ENCODE measurements at regions not wholly inside any gene's neighbourhood (a gene's known extent, or its start where the extent isn't known, plus 50 kb on each side); places are given as distances from the start of the nearest gene placed in this dataset.

DNA sequence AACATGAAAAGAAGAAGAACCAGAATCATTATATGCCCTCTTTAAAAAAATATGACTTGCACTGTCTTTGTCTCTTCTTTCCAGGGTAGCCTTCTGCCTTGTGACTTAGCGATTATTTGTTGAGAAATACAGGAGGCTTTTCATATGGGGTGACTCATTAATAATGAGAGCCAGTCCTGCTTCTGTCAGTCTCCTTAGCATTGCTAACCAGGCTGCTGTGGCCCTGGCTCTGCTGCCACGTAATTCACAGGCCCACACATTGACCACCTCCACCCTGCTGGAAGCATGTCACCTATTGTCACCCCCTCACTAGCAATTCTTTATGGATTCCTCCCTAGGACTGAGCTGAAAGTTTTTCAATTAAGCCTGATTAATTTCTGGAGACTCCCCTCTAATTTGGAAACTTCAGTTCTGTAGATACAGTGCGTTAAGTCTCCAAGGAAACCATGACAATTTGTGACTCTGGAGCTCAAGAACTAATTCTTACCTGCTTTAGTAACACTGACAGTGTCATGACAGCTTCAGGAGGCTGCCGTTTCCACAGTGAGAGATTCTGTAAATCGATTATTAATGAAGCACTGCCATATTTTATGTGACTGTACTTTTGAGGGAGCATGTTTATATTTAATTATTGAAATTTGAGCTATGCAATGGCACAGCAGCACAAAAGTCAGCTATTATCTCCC lies 267.9 kb upstream of the SP8 start:
- H3K27me3 ChIP-seq (ENCODE audit: control insufficient read depth, insufficient read depth, low read length): no peaks in the 10 kb centered on the region
- no peak overlapping the region for H3K27ac ChIP-seq (ENCODE audit: low read length)
- H3K36me3 ChIP-seq (ENCODE audit: control insufficient read depth, insufficient read depth, low read length): no peaks in the 10 kb centered on the region
- H3K4me3 ChIP-seq (ENCODE audit: low read length): no peak overlapping the region
- no peaks in the 10 kb centered on the region for H3K4me1 Mint-ChIP-seq
- no peaks in the 10 kb centered on the region for H3K36me3 Mint-ChIP-seq
- no peaks in the 10 kb centered on the region for H3K9me3 ChIP-seq (ENCODE audit: control insufficient read depth, insufficient read depth, low read length)
- H3K9me3 Mint-ChIP-seq: no peaks in the 10 kb centered on the region
- no peaks in the 10 kb centered on the region for H3K4me1 ChIP-seq (ENCODE audit: control insufficient read depth, insufficient read depth, low read length)
- no peak for DNase-seq
- WGBS (ENCODE audit: insufficient coverage): 68% methylated on average over 5 of the region's 5 CpGs
- H3K4me3 Mint-ChIP-seq: no peak overlapping the region
- intact Hi-C loops (cut with micrococcal nuclease): no loop called here
- no peak overlapping the region for H3K27ac Mint-ChIP-seq
- TF ChIP-seq, protein P1, sequence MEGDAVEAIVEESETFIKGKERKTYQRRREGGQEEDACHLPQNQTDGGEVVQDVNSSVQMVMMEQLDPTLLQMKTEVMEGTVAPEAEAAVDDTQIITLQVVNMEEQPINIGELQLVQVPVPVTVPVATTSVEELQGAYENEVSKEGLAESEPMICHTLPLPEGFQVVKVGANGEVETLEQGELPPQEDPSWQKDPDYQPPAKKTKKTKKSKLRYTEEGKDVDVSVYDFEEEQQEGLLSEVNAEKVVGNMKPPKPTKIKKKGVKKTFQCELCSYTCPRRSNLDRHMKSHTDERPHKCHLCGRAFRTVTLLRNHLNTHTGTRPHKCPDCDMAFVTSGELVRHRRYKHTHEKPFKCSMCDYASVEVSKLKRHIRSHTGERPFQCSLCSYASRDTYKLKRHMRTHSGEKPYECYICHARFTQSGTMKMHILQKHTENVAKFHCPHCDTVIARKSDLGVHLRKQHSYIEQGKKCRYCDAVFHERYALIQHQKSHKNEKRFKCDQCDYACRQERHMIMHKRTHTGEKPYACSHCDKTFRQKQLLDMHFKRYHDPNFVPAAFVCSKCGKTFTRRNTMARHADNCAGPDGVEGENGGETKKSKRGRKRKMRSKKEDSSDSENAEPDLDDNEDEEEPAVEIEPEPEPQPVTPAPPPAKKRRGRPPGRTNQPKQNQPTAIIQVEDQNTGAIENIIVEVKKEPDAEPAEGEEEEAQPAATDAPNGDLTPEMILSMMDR (IDR thresholded peaks at IDR 0.05): no peak
- no peaks in the 10 kb centered on the region for H3K27me3 Mint-ChIP-seq (ENCODE audit: low read depth in 2 of 2)
- ATAC-seq: no peak

DNA sequence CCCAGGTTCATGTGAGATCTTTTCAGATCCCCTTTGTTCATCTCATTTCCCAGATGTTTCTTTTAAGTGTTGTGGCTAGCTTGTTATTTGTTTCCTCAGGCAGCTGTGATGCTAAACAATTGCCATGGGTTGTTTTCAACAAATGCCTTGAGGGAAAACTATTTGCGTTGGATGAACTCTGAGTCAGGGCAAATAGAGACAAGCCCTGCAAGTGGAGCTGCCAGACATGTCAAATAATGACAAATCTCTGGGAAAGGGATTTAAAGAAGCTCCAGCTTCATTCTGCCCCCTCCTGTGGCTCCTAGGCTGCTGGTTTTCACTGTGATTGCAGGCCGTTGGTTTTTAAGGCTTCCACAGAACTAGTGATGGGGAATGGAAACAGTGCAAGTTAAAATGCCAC lies 272.4 kb upstream of the SP8 start:
- ATAC-seq (no peak), DNase-seq (no peak)
- H3K36me3 Mint-ChIP-seq: no peaks in the 10 kb centered on the region
- peaks cover 0 to 3% of the 10 kb centered on the region in 2 donors for H3K27me3 Mint-ChIP-seq (ENCODE audit: low read depth in 2 of 2)
- H3K9me3 Mint-ChIP-seq: peaks cover 0 to 3% of the 10 kb centered on the region in 2 donors
- Histone ChIP-seq H3K9me3 (ENCODE audit: control insufficient read depth, insufficient read depth, low read length) (no peaks in the 10 kb centered on the region), H3K4me1 (ENCODE audit: control insufficient read depth, insufficient read depth, low read length) (no peaks in the 10 kb centered on the region), H3K27ac (ENCODE audit: low read length) (no peak overlapping the region), H3K4me3 (ENCODE audit: low read length) (no peak overlapping the region), H3K27me3 (ENCODE audit: control insufficient read depth, insufficient read depth, low read length) (no peaks in the 10 kb centered on the region), H3K36me3 (ENCODE audit: control insufficient read depth, insufficient read depth, low read length) (no peaks in the 10 kb centered on the region)
- TF ChIP-seq, protein P1 (IDR thresholded peaks at IDR 0.05): no peak
- WGBS (ENCODE audit: insufficient coverage): 69% methylated on average over 2 of the region's 2 CpGs
- H3K4me3 Mint-ChIP-seq: no peak overlapping the region
- no peaks in the 10 kb centered on the region for H3K4me1 Mint-ChIP-seq
- intact Hi-C loops (cut with micrococcal nuclease): no loop called here
- no peak overlapping the region for H3K27ac Mint-ChIP-seq

DNA sequence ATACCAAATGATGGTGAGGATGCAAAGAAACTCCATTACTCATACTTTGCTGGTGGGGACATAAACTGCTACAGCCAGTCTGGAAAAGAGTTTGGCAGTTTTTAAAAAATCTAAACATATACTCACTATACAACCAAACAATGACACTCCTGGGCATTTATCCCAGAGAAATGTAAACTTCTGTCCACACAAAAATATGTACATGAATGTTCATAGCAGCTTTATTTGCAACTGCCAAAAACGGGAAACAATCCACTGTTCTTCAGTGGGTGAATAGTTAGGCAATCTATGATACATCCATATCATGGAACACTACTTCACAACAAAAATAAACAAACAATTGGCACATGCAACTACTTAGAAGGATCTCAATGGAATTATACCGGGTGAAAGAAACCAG lies 276.4 kb upstream of the SP8 start:
- TF ChIP-seq, protein P1 (IDR thresholded peaks at IDR 0.05): no peak
- ATAC-seq: no peak

More for the DNA sequence above, 276.4 kb upstream of the SP8 start:
- DNase-seq: no peak
- WGBS (ENCODE audit: insufficient coverage): no CpG with 5 or more reads among the region's 2 CpGs
- Mint-ChIP-seq H3K4me3 (no peak overlapping the region), H3K36me3 (no peaks in the 10 kb centered on the region), H3K4me1 (no peaks in the 10 kb centered on the region), H3K9me3 (peaks cover 0 to 3% of the 10 kb centered on the region in 2 donors), H3K27ac (no peak overlapping the region), H3K27me3 (ENCODE audit: low read depth in 2 of 2) (peaks cover 0 to 3% of the 10 kb centered on the region in 2 donors)
- no peaks in the 10 kb centered on the region for H3K27me3 ChIP-seq (ENCODE audit: control insufficient read depth, insufficient read depth, low read length)
- H3K9me3 ChIP-seq (ENCODE audit: control insufficient read depth, insufficient read depth, low read length): no peaks in the 10 kb centered on the region
- H3K4me3 ChIP-seq (ENCODE audit: low read length): no peak overlapping the region
- no peaks in the 10 kb centered on the region for H3K4me1 ChIP-seq (ENCODE audit: control insufficient read depth, insufficient read depth, low read length)
- no peaks in the 10 kb centered on the region for H3K36me3 ChIP-seq (ENCODE audit: control insufficient read depth, insufficient read depth, low read length)
- intact Hi-C loops (cut with micrococcal nuclease): no loop called here
- no peak overlapping the region for H3K27ac ChIP-seq (ENCODE audit: low read length)
